HG03439 (cell line): ENCODE measurements at regions not wholly inside any gene's neighbourhood (a gene's known extent, or its start where the extent isn't known, plus 50 kb on each side); places are given as distances from the start of the nearest gene placed in this dataset.

Experiments
- ATAC-seq: cut with Tn5 transposase; IDR thresholded peaks from one replicate; pipeline ENCODE4 v1.9.1; 2021; ENCODE audit warnings: mild to moderate bottlenecking, moderate library complexity; ENCODE audit not compliant: unreplicated experiment

DNA sequence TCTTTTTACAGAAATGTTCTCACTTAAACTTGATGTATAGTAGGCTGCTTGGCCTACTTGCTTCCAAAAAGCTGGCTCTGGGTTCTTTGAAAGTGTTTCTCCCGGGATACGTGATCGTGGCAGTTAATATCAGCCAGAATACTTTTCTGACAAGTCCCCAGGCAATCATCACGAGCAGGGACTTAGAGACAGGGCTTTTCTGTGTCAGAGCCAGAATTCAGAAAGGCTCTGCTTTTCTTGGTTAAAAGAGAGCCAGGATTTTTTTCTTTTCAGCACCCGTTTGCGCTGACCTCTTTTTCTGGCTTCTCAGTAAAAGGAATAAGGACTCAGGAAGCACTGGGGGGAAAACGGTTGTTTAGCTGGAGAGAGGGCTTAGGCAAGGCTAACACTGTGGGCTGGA lies 57.8 kb upstream of the ARHGAP5 start:
- no peak for ATAC-seq

DNA sequence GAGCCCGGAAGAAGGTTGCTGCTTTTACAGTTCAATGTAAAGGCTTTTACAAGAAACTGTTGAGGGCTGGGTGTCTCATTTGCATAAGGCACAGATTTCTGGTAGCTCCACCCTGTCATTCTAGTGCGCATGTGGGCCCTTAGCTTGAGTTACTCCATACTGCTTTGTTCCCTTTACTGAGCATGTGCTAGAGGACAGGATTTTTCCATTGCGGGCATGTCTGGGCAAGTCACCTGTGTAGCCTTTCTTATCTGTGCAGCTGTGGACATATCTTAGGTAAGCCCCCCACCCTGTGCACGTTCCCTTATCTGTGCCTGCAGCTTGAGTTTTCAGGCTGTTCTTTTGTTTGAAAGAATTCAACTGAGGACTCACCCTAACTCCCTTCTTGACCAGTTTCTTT lies 56.2 kb upstream of the ARHGAP5 start:
- ATAC-seq: no peak

DNA sequence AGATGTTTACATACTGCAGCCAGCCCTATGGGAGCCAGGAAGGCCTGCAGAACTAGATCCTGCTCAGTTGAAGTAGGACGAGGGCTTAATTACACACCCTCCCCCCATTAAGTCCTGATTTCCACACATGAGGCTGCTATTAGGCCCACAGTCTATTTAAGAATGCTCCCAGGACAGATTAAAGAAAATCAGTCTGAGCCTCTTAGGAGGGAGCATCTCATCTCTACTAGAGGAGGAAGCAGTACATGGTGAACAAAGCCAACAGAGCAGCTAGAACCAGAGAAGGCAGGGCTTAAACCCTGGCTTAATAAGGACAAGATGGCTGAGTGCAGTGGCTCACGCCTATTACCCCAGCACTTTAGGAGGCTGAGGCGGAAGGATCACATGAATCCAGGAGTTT lies 55.8 kb upstream of the ARHGAP5 start:
- no peak for ATAC-seq

DNA sequence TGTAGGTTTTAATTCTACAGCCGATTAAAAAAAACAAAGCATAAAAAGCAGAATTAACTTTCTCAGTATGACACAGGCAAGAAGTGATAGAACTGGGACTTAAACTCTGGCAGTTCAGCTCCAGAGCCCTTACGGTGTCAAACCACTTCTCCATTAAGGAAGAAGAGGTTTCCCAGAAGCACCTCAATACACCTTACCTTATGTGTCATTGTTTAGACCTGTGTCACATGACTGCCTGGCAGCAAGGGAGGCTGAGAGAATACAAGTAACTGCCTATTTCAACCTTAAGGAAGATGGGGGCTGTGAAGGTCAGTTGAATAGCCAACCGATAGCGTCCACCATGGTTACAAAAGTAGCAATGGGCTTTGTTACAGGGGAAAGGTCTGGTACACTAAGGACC lies 54.6 kb upstream of the ARHGAP5 start:
- no peak for ATAC-seq

DNA sequence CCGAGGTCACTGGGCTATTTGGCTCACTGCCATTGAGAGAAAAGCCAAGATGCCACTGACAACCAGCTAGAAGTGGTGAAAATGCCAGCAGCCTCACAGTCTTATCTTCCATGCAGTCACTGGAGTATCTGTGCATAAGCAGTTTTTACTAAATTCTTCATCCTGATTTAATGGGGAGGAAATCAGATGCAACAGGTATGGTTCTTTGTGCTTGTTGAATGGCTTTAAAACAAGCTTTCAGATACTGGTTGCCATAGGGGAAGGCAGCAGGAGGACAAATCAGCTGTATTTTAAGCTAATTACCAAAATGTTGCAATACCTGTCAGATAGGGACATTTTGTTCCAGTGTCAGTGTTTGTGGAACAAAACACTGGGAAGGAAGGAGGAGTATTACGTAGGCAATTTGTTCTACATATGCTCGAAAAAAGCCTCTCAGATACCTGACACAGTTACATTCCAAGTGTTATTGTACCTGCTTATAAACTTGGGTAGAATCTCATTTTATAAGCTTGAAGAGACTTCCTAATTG lies 54.1 kb upstream of the ARHGAP5 start:
- no peak for ATAC-seq

DNA sequence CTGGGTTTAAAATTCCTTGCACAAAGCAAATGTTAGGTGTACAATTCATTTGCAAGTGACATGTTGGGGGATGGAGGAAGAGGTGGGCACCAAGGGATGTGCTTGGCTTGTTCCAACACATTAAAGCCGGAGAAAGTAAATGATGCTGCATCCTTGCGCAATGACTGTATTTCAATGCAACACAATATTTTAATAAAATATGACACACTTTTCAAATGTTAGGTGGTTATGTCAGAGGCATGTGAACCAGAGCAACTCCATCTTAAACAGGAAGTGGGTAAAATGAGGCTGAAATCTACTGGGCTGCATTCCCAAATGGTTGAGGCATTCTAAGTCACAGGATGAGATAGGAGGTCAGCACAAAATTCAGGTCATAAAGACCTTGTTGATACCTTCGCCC lies 53.6 kb upstream of the ARHGAP5 start:
- no peak for ATAC-seq

DNA sequence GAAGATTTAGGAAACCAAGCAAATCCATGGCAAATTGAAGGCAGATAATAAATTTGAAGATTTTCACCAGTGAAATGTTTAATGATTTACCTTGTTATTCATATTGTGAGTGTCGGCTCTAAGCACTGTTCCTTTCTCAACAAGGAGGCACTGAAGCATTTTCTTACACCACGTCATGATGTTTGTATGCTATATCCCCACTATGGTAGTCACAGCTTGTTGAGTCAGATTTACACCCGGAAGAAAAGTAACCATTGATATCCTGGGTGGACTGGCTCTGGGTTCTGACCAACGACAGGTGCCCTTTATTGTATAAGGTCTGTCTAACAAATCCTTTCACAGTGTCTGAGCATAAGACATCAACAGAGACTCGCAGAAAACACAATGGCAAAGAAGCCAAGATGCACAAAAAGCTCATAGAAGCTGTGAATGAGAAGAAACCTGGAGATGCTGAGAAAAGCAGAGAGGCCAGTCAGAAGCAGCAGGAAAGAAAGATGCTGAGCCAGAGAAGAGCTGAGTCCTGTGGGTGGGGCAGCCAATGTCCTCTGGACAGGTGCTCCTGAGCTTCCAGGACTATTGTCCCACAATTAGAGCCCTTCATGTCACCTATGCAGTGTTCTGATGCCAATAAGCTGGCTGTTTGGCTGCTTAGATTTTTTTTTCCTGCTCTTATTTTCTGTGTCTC lies 49.7 kb upstream of the ARHGAP5 start:
- ATAC-seq: no peak
